ENCODE measurements at regions not wholly inside any gene's neighbourhood (a gene's known extent, or its start where the extent isn't known, plus 50 kb on each side); places are given as distances from the start of the nearest gene placed in this dataset.
"Not testable (repeated sequence)": the region's sequence is repeated elsewhere in the genome, so short reads cannot be mapped to it uniquely, and the experiment has no call there.

- intact Hi-C loops (cut with micrococcal nuclease): no loop called here
Observed at GRCh38 chr5:25224316-25224982, 579.7 kb upstream of the CDH10 start.

DNA sequence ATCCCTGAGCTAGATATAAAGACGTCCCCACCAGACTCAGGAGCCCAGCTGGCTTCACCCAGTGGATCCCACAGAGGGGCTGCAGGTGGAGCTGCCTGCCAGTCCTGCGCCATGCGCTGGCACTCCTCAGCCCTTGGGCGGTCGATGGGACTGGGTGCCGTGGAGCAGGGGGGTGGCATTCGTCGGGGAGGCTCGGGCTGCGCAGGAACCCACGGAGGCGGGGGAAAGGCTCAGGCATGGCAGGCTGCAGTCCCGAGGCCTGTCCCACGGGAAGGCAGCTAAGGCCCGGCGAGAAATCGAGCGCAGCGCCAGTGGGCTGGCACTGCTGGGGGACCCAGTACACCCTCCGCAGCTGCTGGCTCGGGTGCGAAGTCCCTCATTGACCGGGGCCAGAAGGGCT is 555.1 kb upstream of the CDH10 start:
- intact Hi-C loops (cut with micrococcal nuclease): not testable (repeated sequence)

- intact Hi-C loops (cut with micrococcal nuclease): no loop called here
Observed at GRCh38 chr5:25190521-25191000, 545.8 kb upstream of the CDH10 start.

DNA sequence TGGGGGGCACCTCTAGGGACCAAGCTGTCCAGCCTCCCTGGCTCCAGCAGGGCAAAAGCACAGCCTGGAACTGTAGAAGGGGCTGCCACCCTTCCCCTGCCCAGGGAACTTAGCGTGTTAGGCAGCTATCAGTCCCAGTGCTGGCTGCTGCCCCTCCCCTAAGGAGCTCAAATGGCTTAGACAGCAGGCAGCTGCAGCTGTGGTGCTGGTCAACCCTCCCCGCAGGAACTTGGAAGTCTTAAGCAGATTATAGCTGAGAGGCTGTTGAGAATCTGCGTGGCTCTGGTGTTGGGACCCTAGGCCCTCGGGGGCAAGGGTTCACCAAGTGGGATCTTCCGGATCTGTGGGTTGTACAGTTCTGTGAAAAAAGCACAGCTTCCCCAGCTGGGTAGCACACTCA is 536.5 kb upstream of the CDH10 start:
- intact Hi-C loops (cut with micrococcal nuclease): no loop called here

DNA sequence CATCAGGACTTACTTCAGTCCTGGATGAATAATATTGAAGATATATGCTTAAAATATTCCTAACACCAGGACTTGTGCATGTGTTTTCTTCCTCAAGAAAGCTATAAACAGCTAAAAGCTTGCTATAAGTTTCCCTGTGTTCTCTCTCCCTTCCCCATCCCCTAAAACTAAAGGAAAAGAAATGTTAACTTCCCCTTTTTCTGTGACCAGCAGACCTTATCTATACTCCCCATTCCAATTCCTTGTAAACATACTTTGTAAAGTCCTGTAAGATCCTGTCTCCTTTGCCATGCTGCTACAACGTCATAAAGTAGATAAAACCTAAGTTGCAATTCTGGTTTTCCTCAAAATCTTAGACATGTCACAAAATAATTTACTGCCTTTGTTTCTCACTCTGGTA is 517.8 kb upstream of the CDH10 start:
- intact Hi-C loops (cut with micrococcal nuclease): not testable (repeated sequence)

DNA sequence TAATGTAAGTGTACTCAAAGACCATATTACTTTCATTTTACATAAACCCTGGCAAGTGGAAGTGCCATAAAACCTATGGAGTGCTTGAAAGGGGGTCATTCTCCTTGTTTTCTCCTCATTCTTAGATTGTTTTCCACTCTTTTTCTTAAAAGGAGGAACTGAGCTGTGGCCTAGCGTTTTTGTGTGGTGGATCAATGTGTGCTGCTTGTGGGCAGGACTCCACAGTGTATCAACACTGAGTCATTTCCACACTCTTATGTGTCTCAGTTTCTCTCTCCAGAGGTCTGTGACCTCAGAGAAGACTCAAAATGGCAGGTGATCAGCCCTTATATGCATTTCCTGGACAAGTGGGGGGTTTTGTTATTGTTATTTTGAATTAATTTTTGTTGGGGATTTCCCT is 516.1 kb upstream of the CDH10 start:
- intact Hi-C loops (cut with micrococcal nuclease): no loop called here

GRCh38 chr5:25150819-25151218 is 506.0 kb upstream of the CDH10 start:
- intact Hi-C loops (cut with micrococcal nuclease): no loop called here

GRCh38 chr5:25128606-25129005 is 483.8 kb upstream of the CDH10 start:
- intact Hi-C loops (cut with micrococcal nuclease): no loop called here

GRCh38 chr5:25119650-25120049 is 474.9 kb upstream of the CDH10 start:
- intact Hi-C loops (cut with micrococcal nuclease): no loop called here

DNA sequence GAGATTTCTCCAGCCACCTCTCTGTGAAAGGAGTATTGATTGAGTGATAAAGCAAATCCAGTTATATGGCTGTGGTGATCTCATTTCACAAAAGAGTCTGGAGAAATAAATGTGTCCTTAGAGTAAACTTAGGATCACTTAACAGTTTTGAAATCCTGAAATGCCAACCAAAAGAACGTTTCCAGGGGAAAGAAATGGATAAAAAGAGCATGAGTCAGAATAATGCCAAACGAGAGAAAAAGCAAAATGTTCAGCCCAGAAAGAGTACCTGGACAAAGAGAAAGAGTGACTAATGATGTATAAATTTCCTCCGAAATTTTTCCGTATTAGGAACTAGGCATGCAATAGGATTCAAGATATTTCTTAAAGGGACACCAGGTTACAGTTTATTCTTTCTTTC is 463.1 kb upstream of the CDH10 start:
- intact Hi-C loops (cut with micrococcal nuclease): no loop called here

DNA sequence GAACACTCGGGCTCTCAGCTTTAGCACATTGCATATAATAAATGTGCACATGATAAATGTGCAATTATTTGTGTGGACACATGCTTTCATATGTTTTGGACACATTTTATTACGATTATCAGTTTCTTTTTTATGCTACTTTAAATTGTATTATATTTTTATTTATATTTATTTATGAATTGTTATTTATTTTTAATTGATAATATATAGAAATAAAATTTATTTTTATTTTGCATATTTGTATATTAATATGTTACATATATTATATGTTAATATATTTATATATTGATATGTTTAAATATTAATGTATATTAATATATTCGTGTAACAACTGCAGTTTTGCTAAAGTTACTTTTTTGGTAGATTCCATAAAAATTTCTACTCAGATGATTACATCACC is 454.8 kb upstream of the CDH10 start:
- intact Hi-C loops (cut with micrococcal nuclease): no loop called here

DNA sequence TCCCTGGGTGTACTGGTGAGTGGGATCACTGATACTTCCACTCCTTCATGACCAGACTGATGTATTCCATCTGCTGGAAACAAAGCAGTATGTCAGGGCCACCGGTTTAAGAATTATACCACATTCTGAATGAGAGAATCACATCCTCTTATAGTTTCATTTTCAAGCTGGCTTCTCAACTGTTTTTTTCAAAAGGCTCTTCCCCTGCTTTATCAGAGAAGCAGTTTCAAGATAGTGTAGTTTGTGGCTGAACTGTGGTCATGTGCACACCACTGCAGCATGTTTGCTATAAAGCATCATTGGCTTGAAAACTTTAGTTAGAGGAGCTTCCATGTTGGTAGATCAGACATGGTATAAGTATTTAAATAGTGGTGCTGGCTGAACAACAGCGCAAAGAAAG is 450.5 kb upstream of the CDH10 start:
- intact Hi-C loops (cut with micrococcal nuclease): no loop called here

DNA sequence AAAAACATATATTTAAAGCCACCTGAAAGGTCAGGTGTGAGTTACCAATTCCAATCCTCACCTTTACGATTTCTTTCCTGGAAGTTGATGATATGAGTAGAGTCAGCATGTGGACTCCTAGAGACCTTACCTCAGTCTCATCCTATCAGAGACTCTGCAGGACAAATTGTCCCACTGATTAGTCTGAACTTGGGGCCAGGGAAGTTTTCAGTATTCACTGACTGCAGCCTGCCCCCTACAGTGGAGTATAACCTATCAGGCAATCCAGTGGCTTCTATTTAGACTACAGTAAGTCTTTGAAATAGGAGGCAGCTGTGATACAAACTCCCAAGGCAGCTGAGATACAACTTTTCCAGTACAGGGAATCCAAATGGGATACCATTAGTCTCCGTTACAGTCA is 449.4 kb upstream of the CDH10 start:
- intact Hi-C loops (cut with micrococcal nuclease): no loop called here

DNA sequence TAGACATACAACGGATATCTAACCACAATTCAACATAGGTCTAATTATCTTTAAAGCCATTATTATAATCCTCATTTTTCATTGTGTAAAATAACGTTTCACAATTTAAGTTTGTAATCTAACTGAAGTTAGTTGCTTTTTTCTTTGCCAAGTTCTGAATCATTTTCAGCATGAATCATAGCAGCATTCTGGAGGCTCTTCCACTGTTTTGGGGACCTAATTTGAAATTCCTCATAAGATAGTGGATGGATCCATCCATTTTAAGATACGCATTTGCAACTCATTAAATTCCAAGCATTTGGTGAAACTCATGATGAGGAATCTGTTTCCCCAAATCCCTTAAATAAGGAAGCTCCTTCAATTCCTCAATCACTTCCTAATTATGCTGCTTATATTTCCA is 447.1 kb upstream of the CDH10 start:
- intact Hi-C loops (cut with micrococcal nuclease): no loop called here

- intact Hi-C loops (cut with micrococcal nuclease): no loop called here
Observed at GRCh38 chr5:25090854-25091253, 446.1 kb upstream of the CDH10 start.

DNA sequence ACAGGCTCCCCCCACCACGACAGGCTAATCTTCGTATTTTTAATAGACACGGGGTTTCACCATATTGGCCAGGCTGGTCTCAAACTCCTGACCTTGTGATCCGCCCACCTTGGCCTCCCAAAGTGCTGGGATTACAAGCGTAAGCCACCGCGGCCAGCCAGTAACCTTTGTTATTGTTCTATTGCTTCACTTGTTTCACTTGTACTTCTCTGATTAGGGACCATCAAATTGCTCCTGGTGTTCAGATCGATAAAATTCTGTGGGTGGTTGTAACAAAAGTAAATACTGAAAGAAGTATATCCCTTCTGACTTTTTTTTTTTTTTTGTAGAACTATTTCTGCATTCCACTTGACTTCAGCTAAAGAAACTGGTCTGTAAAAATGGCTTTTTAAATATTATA is 445.5 kb upstream of the CDH10 start:
- intact Hi-C loops (cut with micrococcal nuclease): no loop called here

DNA sequence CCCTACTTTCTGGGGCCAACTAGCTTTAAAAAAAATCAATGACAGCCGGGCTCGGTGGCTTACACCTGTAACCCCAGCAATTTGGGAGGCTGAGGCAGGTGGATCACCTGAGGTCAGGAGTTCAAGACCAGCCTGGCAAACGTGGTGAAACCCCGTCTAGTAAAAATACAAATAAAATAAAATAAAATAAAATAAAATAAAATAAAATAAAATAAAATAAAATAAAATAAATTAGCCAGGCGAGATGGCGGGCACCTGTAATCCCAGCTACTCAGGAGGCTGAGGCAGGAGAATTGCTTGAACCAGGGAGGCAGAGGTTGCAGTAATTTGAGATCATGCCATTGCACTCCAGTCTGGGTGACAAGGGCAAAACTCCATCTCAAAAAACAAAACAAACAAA is 443.9 kb upstream of the CDH10 start:
- intact Hi-C loops (cut with micrococcal nuclease): not testable (repeated sequence)

DNA sequence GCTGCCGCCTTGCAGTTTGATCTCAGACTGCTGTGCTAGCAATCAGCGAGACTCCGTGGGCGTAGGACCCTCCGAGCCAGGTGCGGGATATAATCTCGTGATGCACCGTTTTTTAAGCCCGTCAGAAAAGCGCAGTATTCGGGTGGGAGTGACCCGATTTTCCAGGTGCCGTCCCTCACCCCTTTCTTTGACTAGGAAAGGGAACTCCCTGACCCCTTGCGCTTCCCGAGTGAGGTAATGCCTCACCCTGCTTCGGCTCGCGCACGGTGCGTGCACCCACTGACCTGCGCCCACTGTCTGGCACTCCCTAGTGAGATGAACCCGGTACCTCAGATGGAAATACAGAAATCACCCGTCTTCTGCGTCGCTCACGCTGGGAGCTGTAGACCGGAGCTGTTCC is 438.5 kb upstream of the CDH10 start:
- intact Hi-C loops (cut with micrococcal nuclease): not testable (repeated sequence)

DNA sequence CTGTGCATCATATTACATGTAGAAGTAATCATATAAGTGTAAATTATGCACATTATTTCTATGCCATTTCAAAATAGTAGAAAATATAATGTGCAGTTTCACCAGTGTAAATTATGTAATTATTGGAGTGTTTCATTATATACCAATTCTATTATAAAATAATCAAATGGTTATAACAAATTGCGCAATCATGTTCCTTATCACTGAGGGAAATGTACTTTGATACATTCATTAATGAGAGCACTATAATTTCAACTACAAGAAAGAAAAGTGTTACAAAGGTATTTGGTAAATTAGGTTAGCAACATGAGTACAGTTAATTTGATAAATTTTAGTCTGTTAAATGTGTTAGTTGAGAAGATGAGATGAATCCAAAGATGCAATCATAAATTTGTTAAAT is 421.5 kb upstream of the CDH10 start:
- intact Hi-C loops (cut with micrococcal nuclease): no loop called here

DNA sequence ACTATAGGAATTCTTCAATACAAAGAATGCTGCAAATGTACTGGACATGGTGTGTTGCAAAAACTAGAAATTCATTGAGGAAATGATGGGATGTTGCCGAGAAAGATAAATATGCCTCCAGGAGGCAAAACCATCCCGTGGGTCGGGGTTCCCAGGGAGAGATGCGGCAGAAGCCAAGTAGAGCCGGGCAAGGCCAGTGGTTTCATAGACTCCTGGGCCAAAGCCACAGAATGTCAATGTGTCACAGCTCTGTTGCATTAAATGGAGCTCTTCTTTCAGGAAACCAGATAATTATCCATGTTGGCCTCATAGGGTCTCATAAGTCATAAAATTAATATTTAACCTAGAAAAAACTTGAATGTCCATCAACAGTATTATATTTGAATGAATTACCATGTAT is 419.5 kb upstream of the CDH10 start:
- intact Hi-C loops (cut with micrococcal nuclease): no loop called here

GRCh38 chr5:25060575-25060974 is 415.8 kb upstream of the CDH10 start:
- intact Hi-C loops (cut with micrococcal nuclease): no loop called here

- intact Hi-C loops (cut with micrococcal nuclease): no loop called here
Observed at GRCh38 chr5:25056836-25057235, 412.1 kb upstream of the CDH10 start.

DNA sequence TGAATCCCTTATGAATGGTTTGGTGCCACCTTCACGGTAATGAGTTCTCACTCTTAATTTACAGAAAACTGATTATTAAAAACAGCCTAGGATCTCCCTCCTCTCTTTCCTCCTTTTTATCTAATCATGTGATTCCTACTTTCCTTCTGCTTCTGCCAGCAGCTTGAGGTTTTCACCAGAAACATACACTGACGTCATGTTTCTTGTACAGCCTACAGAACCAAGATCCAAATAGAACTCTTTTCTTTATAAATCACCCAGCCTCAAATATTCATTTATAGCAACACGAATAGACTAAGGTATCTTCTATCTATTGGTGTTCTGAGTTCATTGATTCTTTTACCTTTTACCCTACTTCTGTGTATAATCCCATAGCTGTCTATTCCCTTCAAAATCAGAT is 388.9 kb upstream of the CDH10 start:
- intact Hi-C loops (cut with micrococcal nuclease): no loop called here

- intact Hi-C loops (cut with micrococcal nuclease): no loop called here
Observed at GRCh38 chr5:25029004-25029403, 384.2 kb upstream of the CDH10 start.

Data from T-helper 1 cell treated with Interleukin-12 subunit alpha and Interleukin-12 subunit beta and Interleukin-4 antibody, amounts not matched to agents 30 ng/mL and 1 ng/mL, for 36 hours (primary cell).